IMR-90 (cell line): ENCODE measurements at regions not wholly inside any gene's neighbourhood (a gene's known extent, or its start where the extent isn't known, plus 50 kb on each side); places are given as distances from the start of the nearest gene placed in this dataset.
"Not testable (repeated sequence)": the region's sequence is repeated elsewhere in the genome, so short reads cannot be mapped to it uniquely, and the experiment has no call there.

Experiments used
- MAFK ChIP-seq: IDR thresholded peaks from 2 replicates; pipeline ENCODE4 v1.6.1; 2012; ENCODE audit warnings: low read depth, low read length, improper control_type of control experiment
- SMC3 ChIP-seq: fragments of 150-350 bp; IDR thresholded peaks from 2 replicates; pipeline ENCODE4 v1.6.1; 2016; ENCODE audit warnings: low read depth, mild to moderate bottlenecking, antibody characterized with exemption, low read length, moderate library complexity
- TF ChIP-seq, protein P1 (sequence below): conservative IDR thresholded peaks from 2 replicates; pipeline ENCODE4 v1.5.1; 2012; ENCODE audit warnings: mild to moderate bottlenecking, low read depth, low read length, improper control_type of control experiment

GRCh38 chr5:38678697-38679096 is 122.3 kb upstream of the LIFR start:
- TF ChIP-seq SMC3, MAFK: not testable (repeated sequence)
- TF ChIP-seq, protein P1, sequence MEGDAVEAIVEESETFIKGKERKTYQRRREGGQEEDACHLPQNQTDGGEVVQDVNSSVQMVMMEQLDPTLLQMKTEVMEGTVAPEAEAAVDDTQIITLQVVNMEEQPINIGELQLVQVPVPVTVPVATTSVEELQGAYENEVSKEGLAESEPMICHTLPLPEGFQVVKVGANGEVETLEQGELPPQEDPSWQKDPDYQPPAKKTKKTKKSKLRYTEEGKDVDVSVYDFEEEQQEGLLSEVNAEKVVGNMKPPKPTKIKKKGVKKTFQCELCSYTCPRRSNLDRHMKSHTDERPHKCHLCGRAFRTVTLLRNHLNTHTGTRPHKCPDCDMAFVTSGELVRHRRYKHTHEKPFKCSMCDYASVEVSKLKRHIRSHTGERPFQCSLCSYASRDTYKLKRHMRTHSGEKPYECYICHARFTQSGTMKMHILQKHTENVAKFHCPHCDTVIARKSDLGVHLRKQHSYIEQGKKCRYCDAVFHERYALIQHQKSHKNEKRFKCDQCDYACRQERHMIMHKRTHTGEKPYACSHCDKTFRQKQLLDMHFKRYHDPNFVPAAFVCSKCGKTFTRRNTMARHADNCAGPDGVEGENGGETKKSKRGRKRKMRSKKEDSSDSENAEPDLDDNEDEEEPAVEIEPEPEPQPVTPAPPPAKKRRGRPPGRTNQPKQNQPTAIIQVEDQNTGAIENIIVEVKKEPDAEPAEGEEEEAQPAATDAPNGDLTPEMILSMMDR: not testable (repeated sequence)
